ENCODE measurements at regions not wholly inside any gene's neighbourhood (a gene's known extent, or its start where the extent isn't known, plus 50 kb on each side); places are given as distances from the start of the nearest gene placed in this dataset.

GRCh38 chr16:80408014-80408413 lies 132.8 kb upstream of the DYNLRB2 start:
- no peaks in the 10 kb centered on the region for H3K9me2 ChIP-seq (replicated peaks; ENCODE audit: control insufficient read depth, low read length)
- TF ChIP-seq EZH2phosphoT487 (IDR thresholded peaks at IDR 0.05; ENCODE audit: borderline replicate concordance, low read length): no peak
- TF ChIP-seq, protein P1, sequence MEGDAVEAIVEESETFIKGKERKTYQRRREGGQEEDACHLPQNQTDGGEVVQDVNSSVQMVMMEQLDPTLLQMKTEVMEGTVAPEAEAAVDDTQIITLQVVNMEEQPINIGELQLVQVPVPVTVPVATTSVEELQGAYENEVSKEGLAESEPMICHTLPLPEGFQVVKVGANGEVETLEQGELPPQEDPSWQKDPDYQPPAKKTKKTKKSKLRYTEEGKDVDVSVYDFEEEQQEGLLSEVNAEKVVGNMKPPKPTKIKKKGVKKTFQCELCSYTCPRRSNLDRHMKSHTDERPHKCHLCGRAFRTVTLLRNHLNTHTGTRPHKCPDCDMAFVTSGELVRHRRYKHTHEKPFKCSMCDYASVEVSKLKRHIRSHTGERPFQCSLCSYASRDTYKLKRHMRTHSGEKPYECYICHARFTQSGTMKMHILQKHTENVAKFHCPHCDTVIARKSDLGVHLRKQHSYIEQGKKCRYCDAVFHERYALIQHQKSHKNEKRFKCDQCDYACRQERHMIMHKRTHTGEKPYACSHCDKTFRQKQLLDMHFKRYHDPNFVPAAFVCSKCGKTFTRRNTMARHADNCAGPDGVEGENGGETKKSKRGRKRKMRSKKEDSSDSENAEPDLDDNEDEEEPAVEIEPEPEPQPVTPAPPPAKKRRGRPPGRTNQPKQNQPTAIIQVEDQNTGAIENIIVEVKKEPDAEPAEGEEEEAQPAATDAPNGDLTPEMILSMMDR (IDR thresholded peaks at IDR 0.05; ENCODE audit: low read depth, low read length, poor library complexity, severe bottlenecking): no peak
- no peak overlapping the region for H3K4me2 ChIP-seq (ENCODE audit: low read length)
- H3K79me2 ChIP-seq (ENCODE audit: control insufficient read depth, low read length): no peaks in the 10 kb centered on the region
- no peak overlapping the region for H3K27ac ChIP-seq (ENCODE audit: low read depth, low read length)
- H3K9me3 ChIP-seq (ENCODE audit: control insufficient read depth, insufficient read depth, low read length): no peaks in the 10 kb centered on the region
- H3F3A ChIP-seq (ENCODE audit: control insufficient read depth, insufficient read depth): no peaks in the 10 kb centered on the region
- no peaks in the 10 kb centered on the region for H4K20me1 ChIP-seq (ENCODE audit: control insufficient read depth, insufficient read depth, low read depth, low read length)
- no peaks in the 10 kb centered on the region for H3K36me3 ChIP-seq (ENCODE audit: control insufficient read depth, low read length)
- H3K27me3 ChIP-seq (ENCODE audit: control insufficient read depth, low read length): no peaks in the 10 kb centered on the region
- H3K4me3 ChIP-seq (ENCODE audit: low read length): no peak overlapping the region
- no peaks in the 10 kb centered on the region for H3K4me1 ChIP-seq (ENCODE audit: control insufficient read depth, low read length)

GRCh38 chr16:80407265-80407987 lies 133.4 kb upstream of the DYNLRB2 start:
- Histone ChIP-seq H4K20me1 (ENCODE audit: control insufficient read depth, insufficient read depth, low read depth, low read length) (no peaks in the 10 kb centered on the region), H3K9me2 (replicated peaks; ENCODE audit: control insufficient read depth, low read length) (no peaks in the 10 kb centered on the region), H3F3A (ENCODE audit: control insufficient read depth, insufficient read depth) (no peaks in the 10 kb centered on the region), H3K27ac (ENCODE audit: low read depth, low read length) (no peak overlapping the region), H3K4me1 (ENCODE audit: control insufficient read depth, low read length) (no peaks in the 10 kb centered on the region), H3K27me3 (ENCODE audit: control insufficient read depth, low read length) (no peaks in the 10 kb centered on the region), H3K4me3 (ENCODE audit: low read length) (no peak overlapping the region), H3K79me2 (ENCODE audit: control insufficient read depth, low read length) (no peaks in the 10 kb centered on the region), H3K36me3 (ENCODE audit: control insufficient read depth, low read length) (no peaks in the 10 kb centered on the region), H3K9me3 (ENCODE audit: control insufficient read depth, insufficient read depth, low read length) (no peaks in the 10 kb centered on the region), H3K4me2 (ENCODE audit: low read length) (no peak overlapping the region)
- TF ChIP-seq, protein P1 (IDR thresholded peaks at IDR 0.05; ENCODE audit: low read depth, low read length, poor library complexity, severe bottlenecking): no peak
- TF ChIP-seq EZH2phosphoT487 (IDR thresholded peaks at IDR 0.05; ENCODE audit: borderline replicate concordance, low read length): no peak

DNA sequence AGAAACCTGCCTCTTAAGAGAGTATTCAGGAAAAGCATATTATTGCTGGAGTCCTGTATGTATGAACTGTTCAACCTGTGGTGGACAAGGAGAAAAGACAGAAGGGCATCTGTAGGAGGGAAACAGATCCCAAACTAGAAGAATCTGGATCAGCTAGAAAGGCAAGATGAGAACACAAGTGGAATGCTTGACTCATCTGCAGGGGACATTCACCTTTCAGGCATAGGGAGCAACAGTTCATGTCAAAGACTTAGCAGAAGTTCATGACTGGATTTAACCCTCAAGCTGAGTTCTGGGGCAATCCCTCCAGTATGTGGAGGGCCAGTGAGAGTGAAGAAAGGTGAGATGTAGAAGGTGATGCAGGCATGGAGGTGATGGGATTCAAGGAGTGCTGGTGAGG lies 135.9 kb upstream of the DYNLRB2 start:
- H3K4me2 ChIP-seq (ENCODE audit: low read length): no peak overlapping the region
- no peaks in the 10 kb centered on the region for H3K27me3 ChIP-seq (ENCODE audit: control insufficient read depth, low read length)
- no peaks in the 10 kb centered on the region for H3K4me1 ChIP-seq (ENCODE audit: control insufficient read depth, low read length)
- H3F3A ChIP-seq (ENCODE audit: control insufficient read depth, insufficient read depth): no peaks in the 10 kb centered on the region
- no peaks in the 10 kb centered on the region for H4K20me1 ChIP-seq (ENCODE audit: control insufficient read depth, insufficient read depth, low read depth, low read length)
- no peak overlapping the region for H3K4me3 ChIP-seq (ENCODE audit: low read length)
- no peaks in the 10 kb centered on the region for H3K9me2 ChIP-seq (replicated peaks; ENCODE audit: control insufficient read depth, low read length)
- TF ChIP-seq, protein P1 (IDR thresholded peaks at IDR 0.05; ENCODE audit: low read depth, low read length, poor library complexity, severe bottlenecking): no peak
- H3K79me2 ChIP-seq (ENCODE audit: control insufficient read depth, low read length): no peaks in the 10 kb centered on the region
- no peaks in the 10 kb centered on the region for H3K36me3 ChIP-seq (ENCODE audit: control insufficient read depth, low read length)
- no peak overlapping the region for H3K27ac ChIP-seq (ENCODE audit: low read depth, low read length)
- H3K9me3 ChIP-seq (ENCODE audit: control insufficient read depth, insufficient read depth, low read length): no peaks in the 10 kb centered on the region

All from DOHH2 (cell line).